ENCODE measurements at regions not wholly inside any gene's neighbourhood (a gene's known extent, or its start where the extent isn't known, plus 50 kb on each side); places are given as distances from the start of the nearest gene placed in this dataset.

GRCh38 chr3:76016769-76017439 lies 231.6 kb upstream of the ZNF717 start:
- WGBS, 2 experiments (ENCODE audit: extremely low coverage in 1 of 2, insufficient coverage in 1 of 2, insufficient read length in 1 of 2, insufficient replicate concordance in 2 of 2, low coverage in 1 of 2, low lambda C conversion rate in 2 of 2, missing lambda C conversion rate in 1 of 2): 77% methylated on average over 6 of the region's 6 CpGs; no CpG with 5 or more reads in 1 of the 2 experiments
- POLR2A ChIA-PET (ENCODE audit: partially characterized antibody): no interaction called here
- no peak overlapping the region for H3K27ac ChIP-seq (ENCODE audit: low read depth, low read length)

More at GRCh38 chr3:76016769-76017439, 231.6 kb upstream of the ZNF717 start:
- Histone ChIP-seq H3K4me3 (ENCODE audit: extremely low read depth in 1 of 4, insufficient read depth in 2 of 4, low read depth in 3 of 4, low read length in 4 of 4) (no peak overlapping the region), H3K36me3 (ENCODE audit: control insufficient read depth in 2 of 4, insufficient read depth in 4 of 4, low read length in 3 of 4) (no peaks in the 10 kb centered on the region), H4K91ac (replicated peaks; ENCODE audit: insufficient read length, low read length) (no peak overlapping the region), H3K79me1 (ENCODE audit: low read depth, low read length) (no peaks in the 10 kb centered on the region), H2AFZ (ENCODE audit: low read length) (no peak overlapping the region), H3K4me1 (replicated peaks in 1 of 4; ENCODE audit: control insufficient read depth in 3 of 4, insufficient read depth in 4 of 4, low read length in 3 of 4) (peaks cover 0 to 4% (median 0%) of the 10 kb centered on the region in 4 experiments; a peak in 1 of 7 replicates), H4K5ac (ENCODE audit: insufficient read length, low read depth, low read length) (no peak overlapping the region), H3K4ac (replicated peaks; ENCODE audit: insufficient read length, low read depth, low read length) (no peak overlapping the region), H3K23me2 (ENCODE audit: low read depth, low read length) (no peaks in the 10 kb centered on the region), H2AK5ac (ENCODE audit: low read depth, low read length) (no peak overlapping the region), H3K23ac (ENCODE audit: insufficient read length) (no peak overlapping the region), H2BK5ac (ENCODE audit: low read depth, low read length) (no peak overlapping the region), H2BK15ac (ENCODE audit: low read length) (no peak overlapping the region), H2BK120ac (replicated peaks; ENCODE audit: low read depth, low read length) (no peak overlapping the region), H3K18ac (ENCODE audit: extremely low read depth, low read length) (no peak overlapping the region), H3K9ac (replicated peaks in 1 of 4; ENCODE audit: extremely low read depth in 1 of 4, low read depth in 3 of 4, low read length in 3 of 4) (no peak overlapping the region), H2BK12ac (ENCODE audit: low read depth, low read length) (no peak overlapping the region), H4K8ac (ENCODE audit: extremely low read depth, insufficient read depth, low read length) (no peak overlapping the region), H3K27me3 (replicated peaks in 1 of 4; ENCODE audit: control insufficient read depth in 3 of 4, extremely low read depth in 1 of 4, insufficient read depth in 3 of 4, low read length in 3 of 4) (no peaks in the 10 kb centered on the region), H3K9me3 (ENCODE audit: insufficient read depth in 2 of 2, low read depth in 1 of 2, low read length in 1 of 2) (no peaks in the 10 kb centered on the region), H3K4me2 (ENCODE audit: insufficient read depth in 1 of 2, low read depth in 2 of 2, low read length in 2 of 2) (no peak overlapping the region), H3K79me2 (ENCODE audit: control insufficient read depth in 1 of 2, insufficient read depth in 2 of 2, low read length in 2 of 2) (no peaks in the 10 kb centered on the region), H3K14ac (ENCODE audit: insufficient read length) (no peak overlapping the region), H3K56ac (replicated peaks; ENCODE audit: insufficient read length, low read depth, low read length) (no peak overlapping the region), H2BK20ac (ENCODE audit: low read length) (no peak overlapping the region), H4K20me1 (replicated peaks in 1 of 2; ENCODE audit: control insufficient read depth in 1 of 2, insufficient read depth in 2 of 2, low read length in 2 of 2) (no peaks in the 10 kb centered on the region)
- CTCF ChIA-PET (ENCODE audit: partially characterized antibody): no interaction called here
- FAIRE-seq (no peak), DNase-seq (ENCODE audit: low read depth in 1 of 2, low spot score in 2 of 2) (no peak)
- TF ChIP-seq NANOG (IDR thresholded peaks at IDR 0.05; ENCODE audit: insufficient read depth, low read depth, low read length, poor library complexity, severe bottlenecking): no peak
- no peak for TF ChIP-seq JUN (IDR thresholded peaks at IDR 0.05; ENCODE audit: low read depth, low read length)
- no peak for TF ChIP-seq CREB1 (IDR thresholded peaks at IDR 0.05)
- no peak for TF ChIP-seq EZH2 (IDR thresholded peaks at IDR 0.05; ENCODE audit: low read depth, low read length, severe bottlenecking)
- TF ChIP-seq BRCA1 (IDR thresholded peaks at IDR 0.05; ENCODE audit: low read depth, low read length): no peak

Measured in H1 (cell line).